ENCODE measurements at regions not wholly inside any gene's neighbourhood (a gene's known extent, or its start where the extent isn't known, plus 50 kb on each side); places are given as distances from the start of the nearest gene placed in this dataset.

GRCh38 chr7:98727146-98727709 is 110.1 kb downstream of the NPTX2 start:
- no peak for TF ChIP-seq CTCF (IDR thresholded peaks at IDR 0.05)
- TF ChIP-seq EZH2 (IDR thresholded peaks at IDR 0.05; ENCODE audit: borderline replicate concordance, insufficient read depth, low read depth, low read length, poor library complexity, severe bottlenecking) = no peak
